GM23338 (cell line): ENCODE measurements at regions not wholly inside any gene's neighbourhood (a gene's known extent, or its start where the extent isn't known, plus 50 kb on each side); places are given as distances from the start of the nearest gene placed in this dataset.

Experiments
- ATAC-seq: fragments of 200-7000 bp; cut with Tn5 transposase; 3 replicates; pipeline ENCODE4 v1.9.1; 2020
- DNase-seq: peaks from one replicate; pipeline ENCODE4 v3.0.0-alpha.2; 2015; ENCODE audit warnings: low spot score
- H2AFZ ChIP-seq: fragments of 200-600 bp; sonication (generic); 2 replicates; pipeline ENCODE4 v1.8.0; 2016; ENCODE audit warnings: antibody characterized with exemption, mild to moderate bottlenecking, moderate library complexity
- H3F3A ChIP-seq: fragments of 200-600 bp; sonication (generic); replicated peaks from 2 replicates; pipeline ENCODE4 v1.8.0; 2017; ENCODE audit warnings: antibody characterized with exemption, mixed run types, low read depth
- H3K27ac ChIP-seq: fragments of 200-600 bp; sonication (generic); 2 replicates; pipeline ENCODE4 v1.6.1; 2016; ENCODE audit warnings: low read depth
- H3K27me3 ChIP-seq: fragments of 200-600 bp; sonication (generic); 2 replicates; pipeline ENCODE4 v1.8.0; 2016; ENCODE audit warnings: mild to moderate bottlenecking, mixed run types, moderate library complexity; ENCODE audit not compliant: insufficient read depth
- H3K36me3 ChIP-seq: fragments of 200-600 bp; sonication (generic); 2 replicates; pipeline ENCODE4 v1.8.0; 2016; ENCODE audit warnings: mild to moderate bottlenecking; ENCODE audit not compliant: insufficient read depth
- H3K4me1 ChIP-seq: fragments of 200-600 bp; sonication (generic); 2 replicates; pipeline ENCODE4 v1.8.0; 2016; ENCODE audit warnings: mild to moderate bottlenecking, moderate library complexity; ENCODE audit not compliant: insufficient read depth
- H3K4me2 ChIP-seq: fragments of 200-600 bp; sonication (generic); 2 replicates; pipeline ENCODE4 v1.7.1; 2017; ENCODE audit warnings: mixed run types
- H3K4me3 ChIP-seq: fragments of 200-600 bp; sonication (generic); 2 replicates; pipeline ENCODE4 v1.6.1; 2016; ENCODE audit warnings: mixed run types
- H3K79me2 ChIP-seq: fragments of 200-600 bp; sonication (generic); replicated peaks from 2 replicates; pipeline ENCODE4 v1.8.0; 2017; ENCODE audit warnings: mild to moderate bottlenecking; ENCODE audit not compliant: insufficient read depth
- H3K9me2 ChIP-seq: fragments of 200-600 bp; sonication (generic); 2 replicates; pipeline ENCODE4 v1.8.0; 2017; ENCODE audit not compliant: insufficient read depth
- H4K20me1 ChIP-seq: fragments of 200-600 bp; sonication (generic); replicated peaks from 2 replicates; pipeline ENCODE4 v1.8.0; 2017; ENCODE audit warnings: mild to moderate bottlenecking; ENCODE audit not compliant: insufficient read depth
- H3K27ac Mint-ChIP-seq: 2 replicates; pipeline ENCODE4 v1.8.0; 2020; ENCODE audit warnings: inconsistent platforms, mild to moderate bottlenecking, moderate library complexity, mixed read lengths
- H3K27me3 Mint-ChIP-seq: 3 replicates; pipeline ENCODE4 v1.8.0; 2022; ENCODE audit warnings: low read depth, mild to moderate bottlenecking, moderate library complexity, mixed read lengths, inconsistent platforms; ENCODE audit not compliant: insufficient read depth, poor library complexity
- H3K36me3 Mint-ChIP-seq: 3 replicates; pipeline ENCODE4 v1.8.0; 2021; ENCODE audit warnings: low read depth, mild to moderate bottlenecking, inconsistent platforms, moderate library complexity, mixed read lengths
- H3K4me1 Mint-ChIP-seq: 3 replicates; pipeline ENCODE4 v1.8.0; 2020; ENCODE audit warnings: mild to moderate bottlenecking, inconsistent platforms, mixed read lengths
- H3K4me3 Mint-ChIP-seq: 3 replicates; pipeline ENCODE4 v1.8.0; 2021; ENCODE audit warnings: moderate library complexity, mild to moderate bottlenecking, inconsistent platforms, mixed read lengths
- H3K9me3 Mint-ChIP-seq: 3 replicates; pipeline ENCODE4 v1.8.0; 2020; ENCODE audit warnings: moderate library complexity, mild to moderate bottlenecking, inconsistent platforms, mixed read lengths
- EZH2 ChIP-seq: fragments of 200-600 bp; sonication (generic); IDR thresholded peaks from one replicate; pipeline ENCODE4 v1.8.0; 2017; ENCODE audit warnings: antibody characterized with exemption, mild to moderate bottlenecking, low read depth; ENCODE audit not compliant: unreplicated experiment
- NANOG ChIP-seq: IDR thresholded peaks from 2 replicates; pipeline ENCODE4 v1.6.1; 2016; ENCODE audit warnings: antibody characterized with exemption, borderline replicate concordance
- ZNF114 ChIP-seq: fragments of 250-450 bp; sonication (Bioruptor Pico); IDR thresholded peaks from 2 replicates; pipeline ENCODE4 v1.5.0; 2020; ENCODE audit warnings: mild to moderate bottlenecking, moderate library complexity
- ZNF331 ChIP-seq: fragments of 250-450 bp; sonication (Bioruptor Pico); IDR thresholded peaks from 2 replicates; pipeline ENCODE4 v1.5.0; 2020; ENCODE audit warnings: low read depth, mild to moderate bottlenecking, moderate library complexity
- ZNF462 ChIP-seq: fragments of 250-450 bp; sonication (Bioruptor Pico); IDR thresholded peaks from 2 replicates; pipeline ENCODE4 v1.5.0; 2020; ENCODE audit warnings: mild to moderate bottlenecking, moderate library complexity
- TF ChIP-seq, protein P1 (sequence below): IDR thresholded peaks from one replicate; pipeline ENCODE4 v1.6.1; 2018; ENCODE audit warnings: antibody characterized with exemption; ENCODE audit not compliant: unreplicated experiment
- TF ChIP-seq, protein P2 (sequence below): IDR thresholded peaks from 2 replicates; pipeline ENCODE4 v1.6.1; 2016; ENCODE audit warnings: antibody characterized with exemption

DNA sequence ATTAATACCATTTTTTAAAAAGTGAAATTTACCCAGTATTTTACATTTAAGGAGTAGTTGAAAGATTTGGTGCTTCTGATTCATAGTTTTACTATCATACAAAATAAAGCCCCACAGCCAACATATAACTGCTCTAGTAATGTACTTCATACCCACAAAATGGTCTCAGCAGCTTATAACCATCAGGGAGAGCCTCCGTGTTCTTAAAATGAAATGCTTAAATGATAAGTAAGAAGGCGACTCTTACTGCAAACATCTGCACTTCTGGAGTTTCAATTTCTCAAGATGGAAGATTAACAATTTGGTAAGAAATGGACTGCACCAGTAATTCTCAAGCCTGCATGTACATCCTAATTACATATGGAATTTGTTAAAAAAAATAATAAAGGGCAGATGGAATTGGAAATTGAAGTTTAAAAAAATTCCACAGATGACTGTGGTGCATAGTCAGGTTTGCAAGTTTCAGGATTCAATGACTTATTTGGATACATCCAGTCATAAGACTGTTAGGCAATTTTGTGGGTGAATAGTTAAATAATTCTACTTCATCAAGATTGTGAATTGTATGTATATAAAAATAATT, 461.0 kb downstream of the KIF20B start (continued):
- TF ChIP-seq ZNF462 (CRISPR knock-in tag) (no peak), ZNF114 (CRISPR knock-in tag) (no peak), ZNF331 (no peak)

GRCh38 chr10:90167174-90168064, 466.0 kb downstream of the KIF20B start:
- Histone ChIP-seq H3K4me1 (no peaks in the 10 kb centered on the region), H3K36me3 (no peaks in the 10 kb centered on the region), H3F3A (no peaks in the 10 kb centered on the region), H3K9me2 (no peaks in the 10 kb centered on the region), H3K4me2 (no peak overlapping the region), H2AFZ (no peak overlapping the region), H3K27ac (no peak overlapping the region), H4K20me1 (no peaks in the 10 kb centered on the region), H3K79me2 (no peaks in the 10 kb centered on the region), H3K4me3 (no peak overlapping the region), H3K27me3 (no peaks in the 10 kb centered on the region)
- no peaks in the 10 kb centered on the region for H3K27me3 Mint-ChIP-seq
- no peaks in the 10 kb centered on the region for H3K9me3 Mint-ChIP-seq
- DNase-seq (no peak), ATAC-seq (no peak)
- H3K4me1 Mint-ChIP-seq = no peaks in the 10 kb centered on the region
- H3K27ac Mint-ChIP-seq = no peak overlapping the region
- H3K36me3 Mint-ChIP-seq = no peaks in the 10 kb centered on the region
- no peak overlapping the region for H3K4me3 Mint-ChIP-seq
- TF ChIP-seq, protein P1, sequence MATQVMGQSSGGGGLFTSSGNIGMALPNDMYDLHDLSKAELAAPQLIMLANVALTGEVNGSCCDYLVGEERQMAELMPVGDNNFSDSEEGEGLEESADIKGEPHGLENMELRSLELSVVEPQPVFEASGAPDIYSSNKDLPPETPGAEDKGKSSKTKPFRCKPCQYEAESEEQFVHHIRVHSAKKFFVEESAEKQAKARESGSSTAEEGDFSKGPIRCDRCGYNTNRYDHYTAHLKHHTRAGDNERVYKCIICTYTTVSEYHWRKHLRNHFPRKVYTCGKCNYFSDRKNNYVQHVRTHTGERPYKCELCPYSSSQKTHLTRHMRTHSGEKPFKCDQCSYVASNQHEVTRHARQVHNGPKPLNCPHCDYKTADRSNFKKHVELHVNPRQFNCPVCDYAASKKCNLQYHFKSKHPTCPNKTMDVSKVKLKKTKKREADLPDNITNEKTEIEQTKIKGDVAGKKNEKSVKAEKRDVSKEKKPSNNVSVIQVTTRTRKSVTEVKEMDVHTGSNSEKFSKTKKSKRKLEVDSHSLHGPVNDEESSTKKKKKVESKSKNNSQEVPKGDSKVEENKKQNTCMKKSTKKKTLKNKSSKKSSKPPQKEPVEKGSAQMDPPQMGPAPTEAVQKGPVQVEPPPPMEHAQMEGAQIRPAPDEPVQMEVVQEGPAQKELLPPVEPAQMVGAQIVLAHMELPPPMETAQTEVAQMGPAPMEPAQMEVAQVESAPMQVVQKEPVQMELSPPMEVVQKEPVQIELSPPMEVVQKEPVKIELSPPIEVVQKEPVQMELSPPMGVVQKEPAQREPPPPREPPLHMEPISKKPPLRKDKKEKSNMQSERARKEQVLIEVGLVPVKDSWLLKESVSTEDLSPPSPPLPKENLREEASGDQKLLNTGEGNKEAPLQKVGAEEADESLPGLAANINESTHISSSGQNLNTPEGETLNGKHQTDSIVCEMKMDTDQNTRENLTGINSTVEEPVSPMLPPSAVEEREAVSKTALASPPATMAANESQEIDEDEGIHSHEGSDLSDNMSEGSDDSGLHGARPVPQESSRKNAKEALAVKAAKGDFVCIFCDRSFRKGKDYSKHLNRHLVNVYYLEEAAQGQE = no peak
- no peak for TF ChIP-seq ZNF331
- TF ChIP-seq, protein P2, sequence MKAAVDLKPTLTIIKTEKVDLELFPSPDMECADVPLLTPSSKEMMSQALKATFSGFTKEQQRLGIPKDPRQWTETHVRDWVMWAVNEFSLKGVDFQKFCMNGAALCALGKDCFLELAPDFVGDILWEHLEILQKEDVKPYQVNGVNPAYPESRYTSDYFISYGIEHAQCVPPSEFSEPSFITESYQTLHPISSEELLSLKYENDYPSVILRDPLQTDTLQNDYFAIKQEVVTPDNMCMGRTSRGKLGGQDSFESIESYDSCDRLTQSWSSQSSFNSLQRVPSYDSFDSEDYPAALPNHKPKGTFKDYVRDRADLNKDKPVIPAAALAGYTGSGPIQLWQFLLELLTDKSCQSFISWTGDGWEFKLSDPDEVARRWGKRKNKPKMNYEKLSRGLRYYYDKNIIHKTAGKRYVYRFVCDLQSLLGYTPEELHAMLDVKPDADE = no peak
- no peak for TF ChIP-seq EZH2
- no peak for TF ChIP-seq ZNF114 (CRISPR knock-in tag)
- TF ChIP-seq NANOG = no peak
